Heart left ventricle (tissue), 13 donors: ENCODE measurements at regions not wholly inside any gene's neighbourhood (a gene's known extent, or its start where the extent isn't known, plus 50 kb on each side); places are given as distances from the start of the nearest gene placed in this dataset.

Source experiments
- CTCF ChIP-seq, 12 donors: fragments of 200-600 bp; sonication (generic) in 4 of 12; IDR thresholded peaks; one replicate each; pipeline versions ENCODE4 v1.5.0 to v1.8.0; 2018 to 2022; ENCODE audit warnings: antibody characterized with exemption in 12 of 12, mild to moderate bottlenecking in 5 of 12
- POLR2A ChIP-seq, 2 donors: fragments of 450-650 bp; IDR thresholded peaks; one replicate each; pipeline ENCODE4 v1.6.1; 2017; ENCODE audit warnings: antibody characterized with exemption in 2 of 2, mild to moderate bottlenecking in 2 of 2, moderate library complexity in 2 of 2
- donor health status: ischemic (EF 13 %, LVEDD 7.1; RV severe dilation, severe dysfunction).
- donor health status: DM: no; HTN: yes; CAD: no.
- donor health status: DM: no; HTN: no; CAD: no.
- donor health status: ischemic (EF 25% LVEDD 6.9; RV normal size, moderate dysfunction).
- donor health status: ischemic (EF 25% LVEDD 5.7; RV mildly dilated, moderate dysfunction).
- donor health status: ischemic (EF 35%, LVEDD 5.7; RV mildly dilated, moderate dysfunction).
- donor health status: nonischemic (EF 11% LVEDD 7.7; RV severe dilation, severe dysfunction).
- donor health status: DM: yes; HTN: yes; CAD: no.
- donor health status: PGD.
- donor health status: ischemic (EF 29% LVEDD 5.4; RV normal size, mild dysfunction).
- donor health status: nonischemic (EF 23%, LVEDD 6.1; RV moderate dilation, normal function).

- TF ChIP-seq CTCF (IDR thresholded peaks at IDR 0.05) (no peak), POLR2A (IDR thresholded peaks at IDR 0.05) (no peak)
Measured at GRCh38 chr7:148480479-148481146, 110.0 kb upstream of the C7orf33 start.
